Vagina (tissue), 2 donors: ENCODE measurements at regions not wholly inside any gene's neighbourhood (a gene's known extent, or its start where the extent isn't known, plus 50 kb on each side); places are given as distances from the start of the nearest gene placed in this dataset.

Experiments
- POLR2AphosphoS5 ChIP-seq, 2 donors: sonication (generic); formaldehyde crosslinking; IDR thresholded peaks; one replicate each; pipeline ENCODE4 v1.9.0; 2017; ENCODE audit warnings: antibody characterized with exemption in 2 of 2, mild to moderate bottlenecking in 2 of 2, low read depth in 1 of 2; ENCODE audit not compliant: insufficient read depth in 1 of 2
- TF ChIP-seq, protein P1 (sequence below), 3 experiments: fragments of 450-650 bp in 2 of 3; fragments of 200-600 bp in 1 of 3; sonication (generic) in 1 of 3; IDR thresholded peaks; one replicate each; pipeline ENCODE4 v1.5.1; 2017 to 2019; ENCODE audit warnings: antibody characterized with exemption in 3 of 3, mild to moderate bottlenecking in 2 of 3, moderate library complexity in 2 of 3

DNA sequence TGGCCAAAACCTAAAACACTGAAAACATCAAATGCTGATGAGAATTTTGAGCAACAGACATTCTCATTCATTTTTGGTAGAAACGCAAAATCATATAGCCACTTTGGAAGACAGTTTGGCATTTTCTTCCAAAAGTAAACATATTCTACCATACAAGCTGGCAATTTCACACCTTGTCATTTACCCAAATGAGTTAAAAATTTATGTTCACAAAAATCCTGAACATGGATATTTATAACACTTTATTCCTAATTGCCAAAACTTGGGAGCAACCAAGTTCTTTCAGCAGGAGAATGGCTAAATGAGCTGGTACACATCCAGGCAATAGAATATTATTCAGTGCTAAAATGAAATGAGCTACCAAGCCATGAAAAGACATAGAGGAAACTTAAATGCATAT, 1270.1 kb upstream of the ACO1 start:
- TF ChIP-seq, protein P1, sequence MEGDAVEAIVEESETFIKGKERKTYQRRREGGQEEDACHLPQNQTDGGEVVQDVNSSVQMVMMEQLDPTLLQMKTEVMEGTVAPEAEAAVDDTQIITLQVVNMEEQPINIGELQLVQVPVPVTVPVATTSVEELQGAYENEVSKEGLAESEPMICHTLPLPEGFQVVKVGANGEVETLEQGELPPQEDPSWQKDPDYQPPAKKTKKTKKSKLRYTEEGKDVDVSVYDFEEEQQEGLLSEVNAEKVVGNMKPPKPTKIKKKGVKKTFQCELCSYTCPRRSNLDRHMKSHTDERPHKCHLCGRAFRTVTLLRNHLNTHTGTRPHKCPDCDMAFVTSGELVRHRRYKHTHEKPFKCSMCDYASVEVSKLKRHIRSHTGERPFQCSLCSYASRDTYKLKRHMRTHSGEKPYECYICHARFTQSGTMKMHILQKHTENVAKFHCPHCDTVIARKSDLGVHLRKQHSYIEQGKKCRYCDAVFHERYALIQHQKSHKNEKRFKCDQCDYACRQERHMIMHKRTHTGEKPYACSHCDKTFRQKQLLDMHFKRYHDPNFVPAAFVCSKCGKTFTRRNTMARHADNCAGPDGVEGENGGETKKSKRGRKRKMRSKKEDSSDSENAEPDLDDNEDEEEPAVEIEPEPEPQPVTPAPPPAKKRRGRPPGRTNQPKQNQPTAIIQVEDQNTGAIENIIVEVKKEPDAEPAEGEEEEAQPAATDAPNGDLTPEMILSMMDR (IDR thresholded peaks at IDR 0.05) = no peak
- no peak for TF ChIP-seq POLR2AphosphoS5 (IDR thresholded peaks at IDR 0.05; ENCODE audit: insufficient read depth in 1 of 2, low read depth in 1 of 2)
